SU-DHL-6 (cell line): ENCODE measurements at regions not wholly inside any gene's neighbourhood (a gene's known extent, or its start where the extent isn't known, plus 50 kb on each side); places are given as distances from the start of the nearest gene placed in this dataset.

ENCODE experiments used
- H2AFZ ChIP-seq: fragments of 200-600 bp; sonication (generic); 2 replicates; pipeline ENCODE4 v1.6.1; 2014; ENCODE audit warnings: low read depth, mild to moderate bottlenecking, moderate library complexity, mixed read lengths, antibody characterized with exemption, low read length; ENCODE audit not compliant: severe bottlenecking
- H3F3A ChIP-seq: fragments of 200-600 bp; shearing (Covaris generic); 2 replicates; pipeline ENCODE4 v1.6.0; 2016; ENCODE audit warnings: antibody characterized with exemption, mild to moderate bottlenecking; ENCODE audit not compliant: insufficient read depth
- H3K27ac ChIP-seq: fragments of 200-600 bp; sonication (generic); 2 replicates; pipeline ENCODE4 v1.5.1; 2016; ENCODE audit warnings: low read depth, mild to moderate bottlenecking, low read length, moderate library complexity, mixed read lengths
- H3K27me3 ChIP-seq: fragments of 200-600 bp; sonication (generic), shearing (Covaris generic); 2 replicates; pipeline ENCODE4 v1.6.0; 2014; ENCODE audit warnings: mild to moderate bottlenecking, low read length
- H3K36me3 ChIP-seq: fragments of 200-600 bp; sonication (generic); 2 replicates; pipeline ENCODE4 v1.6.1; 2014; ENCODE audit warnings: mild to moderate bottlenecking, low read length, mixed read lengths
- H3K4me2 ChIP-seq: fragments of 300-600, 200-600 bp; shearing (Covaris generic), sonication (generic); 2 replicates; pipeline ENCODE4 v1.6.0; 2014; ENCODE audit warnings: low read length, low read depth, mild to moderate bottlenecking; ENCODE audit not compliant: poor library complexity, severe bottlenecking
- H3K4me3 ChIP-seq: fragments of 200-600 bp; sonication (generic); 2 replicates; pipeline ENCODE4 v1.5.1; 2014; ENCODE audit warnings: antibody characterized with exemption, low read length, mild to moderate bottlenecking, mixed read lengths; ENCODE audit not compliant: insufficient read depth, poor library complexity, severe bottlenecking
- H3K79me2 ChIP-seq: fragments of 200-600 bp; sonication (generic); 2 replicates; pipeline ENCODE4 v1.6.1; 2014; ENCODE audit warnings: mild to moderate bottlenecking, low read length, moderate library complexity; ENCODE audit not compliant: insufficient read depth
- H3K9ac ChIP-seq: fragments of 200-600 bp; sonication (generic); 2 replicates; pipeline ENCODE4 v1.7.0; 2014; ENCODE audit warnings: mild to moderate bottlenecking, low read length
- H3K9me2 ChIP-seq: fragments of 200-600 bp; sonication (generic); replicated peaks from 2 replicates; pipeline ENCODE4 v1.6.1; 2014; ENCODE audit warnings: low read length; ENCODE audit not compliant: insufficient read depth
- H3K9me3 ChIP-seq: fragments of 200-600 bp; sonication (generic); 2 replicates; pipeline ENCODE4 v1.6.1; 2014; ENCODE audit warnings: low read length, mixed read lengths; ENCODE audit not compliant: insufficient read depth
- H4K20me1 ChIP-seq: fragments of 200-600 bp; sonication (generic); 2 replicates; pipeline ENCODE4 v1.6.1; 2014; ENCODE audit warnings: low read depth, mild to moderate bottlenecking, antibody characterized with exemption, low read length, moderate library complexity, mixed read lengths
- CTCF ChIP-seq: fragments of 200-600 bp; sonication (generic); IDR thresholded peaks from one replicate; pipeline ENCODE4 v1.5.1; 2017; ENCODE audit warnings: antibody characterized with exemption, mild to moderate bottlenecking, low read length, moderate library complexity; ENCODE audit not compliant: insufficient read depth, poor library complexity, severe bottlenecking
- EZH2phosphoT487 ChIP-seq: fragments of 200-600 bp; sonication (generic), shearing (Covaris generic); conservative IDR thresholded peaks from 2 replicates; pipeline ENCODE4 v1.6.1; 2018; ENCODE audit warnings: mild to moderate bottlenecking, antibody characterized with exemption, low read length, moderate library complexity, mixed read lengths

- H3K36me3 ChIP-seq, result no peaks in the 10 kb centered on the region
- no peaks in the 10 kb centered on the region for H4K20me1 ChIP-seq
- H3K9ac ChIP-seq, result no peak overlapping the region
- no peak overlapping the region for H2AFZ ChIP-seq
- H3K9me3 ChIP-seq, result no peaks in the 10 kb centered on the region
- TF ChIP-seq EZH2phosphoT487 (no peak), CTCF (no peak)
- H3F3A ChIP-seq, result no peaks in the 10 kb centered on the region
- no peak overlapping the region for H3K4me3 ChIP-seq
- no peaks in the 10 kb centered on the region for H3K27me3 ChIP-seq
- no peaks in the 10 kb centered on the region for H3K9me2 ChIP-seq
- no peak overlapping the region for H3K4me2 ChIP-seq
- no peak overlapping the region for H3K27ac ChIP-seq
- H3K79me2 ChIP-seq, result no peaks in the 10 kb centered on the region
Measured at GRCh38 chr7:153188630-153189029, 429.1 kb downstream of the ACTR3B start.

- Histone ChIP-seq H3K27ac (no peak overlapping the region), H2AFZ (peak overlapping the region; percentile 31), H3K36me3 (no peaks in the 10 kb centered on the region), H3K4me3 (no peak overlapping the region), H3K4me2 (no peak overlapping the region), H3K9me3 (no peaks in the 10 kb centered on the region), H3K9me2 (no peaks in the 10 kb centered on the region), H3K9ac (no peak overlapping the region), H3F3A (no peaks in the 10 kb centered on the region), H3K79me2 (no peaks in the 10 kb centered on the region), H4K20me1 (no peaks in the 10 kb centered on the region), H3K27me3 (no peaks in the 10 kb centered on the region)
- TF ChIP-seq EZH2phosphoT487 (no peak), CTCF (no peak)
Measured at GRCh38 chr7:153190452-153190851, 430.9 kb downstream of the ACTR3B start.

GRCh38 chr7:153190986-153191385 lies 431.4 kb downstream of the ACTR3B start:
- no peaks in the 10 kb centered on the region for H3F3A ChIP-seq
- H3K36me3 ChIP-seq, result no peaks in the 10 kb centered on the region
- peak overlapping the region; percentile 31 for H2AFZ ChIP-seq
- no peaks in the 10 kb centered on the region for H3K79me2 ChIP-seq
- H3K4me3 ChIP-seq, result no peak overlapping the region
- no peak overlapping the region for H3K4me2 ChIP-seq
- H3K27ac ChIP-seq, result no peak overlapping the region
- no peak overlapping the region for H3K9ac ChIP-seq
- no peaks in the 10 kb centered on the region for H3K9me3 ChIP-seq
- no peaks in the 10 kb centered on the region for H3K9me2 ChIP-seq
- no peak for TF ChIP-seq EZH2phosphoT487
- no peak for TF ChIP-seq CTCF
- no peaks in the 10 kb centered on the region for H3K27me3 ChIP-seq
- no peaks in the 10 kb centered on the region for H4K20me1 ChIP-seq
